Right kidney (tissue), 1 donor: ENCODE measurements at regions not wholly inside any gene's neighbourhood (a gene's known extent, or its start where the extent isn't known, plus 50 kb on each side); places are given as distances from the start of the nearest gene placed in this dataset.

ENCODE experiments used
- DNase-seq: peaks from one replicate; pipeline ENCODE4 v3.0.0-alpha.2; 2016

- DNase-seq = no peak
These were observed 118.6 kb upstream of the MYL2 start for GRCh38 chr12:111038941-111039340.

- DNase-seq = no peak
These were observed 117.7 kb upstream of the MYL2 start for GRCh38 chr12:111038077-111038476.

- DNase-seq = peak; percentile 29
These were observed 116.7 kb upstream of the MYL2 start for GRCh38 chr12:111037047-111037446.

GRCh38 chr12:111035578-111036301 is 115.4 kb upstream of the MYL2 start:
- DNase-seq = peak; percentile 58

GRCh38 chr12:111034886-111035577 is 114.7 kb upstream of the MYL2 start:
- DNase-seq = peak; percentile 75

- peak; percentile 77 for DNase-seq
These were observed 113.9 kb upstream of the MYL2 start, which contains the start of gene CUX2 for GRCh38 chr12:111034083-111034885. CUX2 (plus strand) TSS chr12:111034165.

- peak; percentile 74 for DNase-seq
These were observed 113.1 kb upstream of the MYL2 start for GRCh38 chr12:111033281-111034082.

GRCh38 chr12:111032591-111032919 is 112.2 kb upstream of the MYL2 start:
- DNase-seq = no peak

GRCh38 chr12:111031916-111032590 is 111.7 kb upstream of the MYL2 start:
- no peak for DNase-seq

GRCh38 chr12:111030800-111031199 is 110.4 kb upstream of the MYL2 start:
- no peak for DNase-seq

GRCh38 chr12:111029732-111030131 is 109.4 kb upstream of the MYL2 start:
- DNase-seq = no peak

- no peak for DNase-seq
These were observed 108.9 kb upstream of the MYL2 start for GRCh38 chr12:111029305-111029704.

GRCh38 chr12:111028830-111029229 is 108.5 kb upstream of the MYL2 start:
- no peak for DNase-seq

GRCh38 chr12:111027431-111027830 is 107.1 kb upstream of the MYL2 start:
- DNase-seq = no peak

GRCh38 chr12:111025792-111026430 is 105.5 kb upstream of the MYL2 start:
- DNase-seq = no peak

GRCh38 chr12:111025301-111025700 is 104.9 kb upstream of the MYL2 start:
- no peak for DNase-seq

- DNase-seq = peak; percentile 49
These were observed 103.9 kb upstream of the MYL2 start for GRCh38 chr12:111024205-111024801.

- no peak for DNase-seq
These were observed 102.0 kb upstream of the MYL2 start for GRCh38 chr12:111022386-111022785.

GRCh38 chr12:111014547-111014946 is 94.2 kb upstream of the MYL2 start:
- DNase-seq = no peak

- no peak for DNase-seq
These were observed 92.5 kb upstream of the MYL2 start for GRCh38 chr12:111012918-111013317.
